ENCODE measurements at regions not wholly inside any gene's neighbourhood (a gene's known extent, or its start where the extent isn't known, plus 50 kb on each side); places are given as distances from the start of the nearest gene placed in this dataset.
"Not testable (repeated sequence)": the region's sequence is repeated elsewhere in the genome, so short reads cannot be mapped to it uniquely, and the experiment has no call there.

DNA sequence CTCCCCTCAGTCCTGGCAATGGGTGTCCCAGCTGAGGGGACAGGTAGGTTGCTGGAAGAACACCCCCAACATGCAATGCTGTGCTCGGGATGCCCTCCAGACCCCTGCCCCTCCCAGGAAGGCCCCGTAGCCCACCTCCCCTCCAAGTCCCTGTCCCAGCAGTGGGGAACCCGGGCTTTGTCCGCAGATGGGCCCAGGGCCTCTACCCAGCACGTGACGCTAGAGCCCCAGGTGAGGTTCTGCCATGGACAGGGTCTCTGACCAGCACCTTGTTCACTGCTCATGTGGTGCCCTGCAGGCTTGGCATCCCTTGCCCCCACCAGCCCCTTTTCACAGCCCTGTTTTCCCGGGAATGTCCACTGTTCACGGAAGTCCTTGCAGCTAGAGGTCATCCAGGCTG lies 220.0 kb upstream of the SGCG start:
- DNase-seq = no peak

DNA sequence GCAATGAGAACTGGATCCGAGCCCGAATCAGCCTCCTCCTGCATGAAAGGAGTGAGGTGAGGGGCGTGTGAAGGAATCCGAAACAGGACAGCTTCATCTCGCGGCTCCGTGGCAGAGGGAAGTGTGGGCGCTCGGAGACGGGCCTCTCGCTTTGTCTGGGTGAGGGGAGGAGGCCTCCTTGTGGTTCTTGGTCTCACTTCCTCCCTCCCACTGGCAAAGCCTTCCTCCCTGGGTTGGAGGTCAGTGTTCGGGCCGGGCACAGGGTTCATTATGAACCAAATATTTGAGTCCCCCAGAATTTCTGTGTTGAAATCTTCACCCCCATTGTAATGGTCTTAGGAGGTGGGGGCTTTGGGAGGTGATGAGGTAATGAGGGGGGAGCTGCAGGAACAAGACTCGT lies 219.4 kb upstream of the SGCG start:
- not testable (repeated sequence) for DNase-seq

DNA sequence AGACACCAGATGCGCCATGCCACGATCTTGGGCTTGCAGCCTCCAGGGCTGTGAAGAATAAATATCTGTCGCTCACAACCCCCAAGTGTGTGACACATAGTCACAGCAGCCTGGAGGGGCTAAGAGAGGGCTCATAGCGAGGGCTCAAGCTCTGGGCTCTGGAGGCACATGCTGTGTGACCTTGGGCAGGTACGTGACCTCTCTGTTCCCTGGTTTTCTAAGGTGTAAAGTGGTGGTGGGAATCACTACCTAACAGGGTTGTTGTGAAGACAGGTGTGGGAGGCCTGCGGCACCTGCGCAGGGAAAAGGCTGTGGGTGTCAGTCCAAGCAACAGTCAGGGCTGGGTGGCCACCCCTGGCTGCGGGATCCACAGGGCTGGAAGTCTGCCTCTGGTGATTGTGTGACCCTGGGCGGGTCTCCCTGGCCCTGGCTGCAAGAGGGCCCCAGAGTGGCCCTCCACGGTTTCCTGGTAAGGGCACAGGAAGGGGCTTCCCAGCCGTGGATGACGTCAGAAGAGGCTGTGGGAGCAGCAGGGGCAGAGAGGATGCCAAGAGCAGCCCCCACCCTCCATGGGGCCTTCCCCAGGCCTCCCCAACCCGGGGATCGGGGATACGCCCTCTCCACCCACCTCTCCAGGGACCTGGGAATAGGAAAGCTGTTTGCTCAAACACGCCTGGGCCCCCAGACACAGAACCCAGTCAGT lies 218.8 kb upstream of the SGCG start:
- no peak for DNase-seq

DNA sequence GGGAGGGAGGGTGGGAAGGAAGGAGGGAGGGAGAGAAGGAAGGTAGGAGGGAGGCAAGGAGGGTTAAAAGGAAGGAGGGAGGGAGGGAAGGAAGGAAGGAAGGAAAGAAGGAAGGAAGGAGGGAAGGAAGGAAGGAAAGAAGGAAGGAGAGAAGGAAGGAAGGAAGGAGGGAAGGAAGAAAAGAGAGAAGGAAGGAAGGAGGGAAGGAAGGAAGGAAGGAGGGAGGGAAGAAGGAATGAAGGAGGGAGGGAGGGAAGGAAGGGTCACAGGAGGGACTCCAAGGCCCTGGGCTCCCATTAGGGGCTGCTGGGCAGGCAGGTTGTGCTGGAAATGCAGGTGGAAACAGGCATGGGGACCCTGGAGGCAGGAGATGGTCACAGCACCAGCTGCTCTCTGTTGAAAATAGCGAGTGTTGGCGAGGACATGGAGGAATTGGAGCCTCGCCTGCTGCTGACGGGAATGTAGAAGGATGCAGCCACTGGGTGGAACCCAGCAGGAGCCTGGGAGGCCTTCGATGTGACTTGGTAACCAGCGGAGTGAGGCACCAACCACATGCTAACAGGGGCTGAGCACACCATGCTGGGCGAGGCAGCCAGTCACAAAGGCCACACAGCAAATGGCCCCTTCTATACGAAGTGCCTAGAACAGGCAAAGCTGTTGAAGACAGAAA lies 217.3 kb upstream of the SGCG start:
- DNase-seq = not testable (repeated sequence)

DNA sequence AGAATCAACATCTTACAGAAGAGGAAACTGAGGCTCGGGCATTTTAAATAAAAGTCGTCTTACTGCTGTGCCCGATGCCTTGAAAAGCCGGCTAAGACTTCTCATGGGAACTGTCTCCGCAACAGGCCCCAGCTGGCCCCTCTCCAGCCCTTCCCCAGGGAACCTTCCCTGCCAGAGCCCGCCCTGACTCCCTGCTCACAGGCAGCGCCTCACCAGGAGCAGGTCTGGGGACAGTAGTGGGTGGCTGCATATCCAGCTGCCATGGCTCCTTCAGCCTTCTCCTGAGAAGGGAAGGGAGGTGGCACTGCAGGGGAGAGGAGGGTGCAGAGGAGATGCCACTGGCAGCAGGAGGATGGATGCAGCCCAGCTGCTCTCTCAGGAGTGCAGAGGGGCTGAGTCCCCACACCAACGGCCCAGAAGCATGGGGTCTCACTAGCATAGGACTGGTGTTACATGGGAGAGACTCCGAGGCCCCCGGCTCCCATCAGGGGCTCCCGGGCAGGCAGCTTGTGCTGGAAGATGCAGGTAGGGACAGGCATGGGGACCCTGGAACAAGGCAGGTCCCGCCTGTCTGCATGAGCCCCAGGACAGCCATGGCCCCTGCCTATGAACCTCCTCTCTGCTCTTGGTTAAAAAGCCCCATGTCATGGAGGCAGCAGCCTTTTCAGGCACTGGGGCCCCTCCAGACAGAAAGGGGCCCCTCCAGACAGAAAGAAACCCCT lies 216.4 kb upstream of the SGCG start:
- DNase-seq = no peak

GRCh38 chr13:22965011-22965857 lies 215.5 kb upstream of the SGCG start:
- DNase-seq = not testable (repeated sequence)

DNA sequence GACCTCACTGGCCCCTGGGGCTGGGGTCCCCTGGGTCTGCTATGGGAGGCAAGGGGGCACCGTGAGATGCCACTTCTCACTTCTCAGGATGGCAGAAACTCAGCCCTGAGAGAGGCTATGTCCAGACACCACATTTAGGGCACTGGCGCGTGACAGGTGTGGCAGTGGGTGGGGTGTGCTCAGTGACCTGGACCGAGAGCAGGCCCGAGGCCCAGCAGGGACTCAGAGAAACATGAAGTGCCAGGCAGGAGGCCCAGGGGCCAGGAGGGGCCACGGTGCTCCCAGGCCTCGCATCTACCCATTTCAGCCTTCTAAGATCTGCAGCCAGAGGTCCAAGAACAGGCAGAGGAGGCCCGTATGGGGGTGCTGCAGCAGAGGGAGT lies 214.9 kb upstream of the SGCG start:
- not testable (repeated sequence) for DNase-seq

DNA sequence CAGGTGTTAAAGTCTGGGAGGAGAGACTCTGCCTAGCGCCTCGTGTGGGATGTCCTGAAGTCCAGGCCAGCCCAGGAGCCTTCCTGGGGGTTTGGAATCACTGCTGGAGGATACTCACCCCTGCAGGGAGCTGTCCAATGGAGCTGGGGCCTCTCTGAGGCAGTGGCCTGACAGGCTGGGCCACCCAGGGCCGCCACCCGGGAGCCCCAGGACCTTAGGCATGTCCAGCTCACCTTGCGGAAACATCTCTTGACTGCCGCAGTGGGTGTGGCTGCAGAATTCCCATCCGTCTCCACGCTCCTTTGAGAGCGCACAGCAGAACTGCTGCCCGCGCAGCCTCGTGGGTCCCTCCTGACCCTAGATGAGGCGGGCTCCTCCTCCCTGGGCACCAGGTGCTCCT lies 214.0 kb upstream of the SGCG start:
- DNase-seq = not testable (repeated sequence)

- no peak for DNase-seq
These were observed 213.1 kb upstream of the SGCG start for GRCh38 chr13:22967669-22968068.

DNA sequence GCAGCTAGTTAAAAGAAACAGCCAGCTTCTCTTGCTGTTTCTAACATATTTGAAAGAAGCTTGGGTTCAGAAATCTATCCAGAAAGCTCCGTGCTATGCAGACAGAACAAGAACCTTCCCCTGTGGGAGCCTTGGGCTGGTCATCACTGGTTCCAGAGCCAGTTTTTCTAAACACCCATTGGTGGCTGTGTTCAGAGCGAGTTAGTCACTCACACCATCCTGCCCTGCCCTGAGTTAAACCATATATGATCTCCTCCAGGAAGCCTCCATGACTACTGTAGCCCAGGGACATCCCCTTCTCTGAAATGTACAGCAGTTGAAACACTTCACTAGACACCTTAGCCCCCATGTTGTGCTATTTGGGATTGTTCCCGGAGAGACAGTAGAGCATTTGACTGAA lies 200.8 kb upstream of the SGCG start:
- no peak for DNase-seq

DNA sequence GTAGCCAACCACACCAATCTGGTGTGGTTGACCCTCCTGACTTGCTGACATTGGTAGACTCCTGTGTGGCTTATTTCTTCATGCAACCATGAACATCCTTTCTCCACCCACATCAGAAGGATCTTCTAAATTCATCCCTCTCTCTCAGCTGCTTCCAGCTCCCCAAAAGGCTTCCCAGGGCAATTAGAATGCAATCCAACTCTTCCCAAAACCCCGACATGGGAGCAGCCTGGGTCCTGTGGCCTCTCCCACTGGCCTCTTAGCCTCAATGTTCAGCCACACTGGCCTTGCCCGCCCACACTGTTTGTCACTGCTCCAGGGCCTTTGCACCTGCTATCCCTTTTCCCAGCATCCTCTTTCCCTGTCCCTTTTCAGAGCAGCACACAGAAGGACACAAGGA lies 199.8 kb upstream of the SGCG start:
- no peak for DNase-seq

GRCh38 chr13:22993148-22993547 lies 187.6 kb upstream of the SGCG start:
- no peak for DNase-seq

- no peak for DNase-seq
These were observed 177.3 kb upstream of the SGCG start for GRCh38 chr13:23003446-23003845.

GRCh38 chr13:23007426-23007825 lies 173.4 kb upstream of the SGCG start:
- DNase-seq = no peak

- DNase-seq = no peak
These were observed 162.6 kb upstream of the SGCG start for GRCh38 chr13:23018143-23018542.

DNA sequence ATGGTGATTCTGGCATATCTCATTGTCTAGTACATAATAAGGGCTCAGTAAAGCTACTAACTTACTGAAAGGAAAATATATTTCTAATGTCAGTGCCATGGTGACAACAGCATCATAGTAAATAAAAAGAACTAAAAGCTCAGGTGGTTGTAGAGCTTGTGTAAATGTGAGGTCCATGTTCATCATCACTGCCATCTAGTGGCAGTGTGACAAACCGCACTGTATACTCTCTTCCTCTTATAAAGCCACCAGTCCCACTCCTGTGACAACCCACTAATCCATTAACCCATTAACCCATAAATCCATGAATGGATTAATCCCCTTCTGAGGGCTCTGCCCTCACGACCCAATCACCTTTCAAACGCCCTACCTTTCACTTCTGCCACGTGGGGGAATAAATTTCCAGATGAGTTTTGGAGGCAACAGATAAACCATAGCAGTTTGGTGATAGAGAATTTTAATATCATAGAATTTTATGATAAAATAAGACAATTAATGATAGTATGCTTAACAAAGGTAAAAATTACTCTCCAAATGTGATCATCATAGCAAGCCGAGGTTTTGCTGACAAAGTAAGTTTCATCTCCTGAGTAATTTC lies 160.4 kb upstream of the SGCG start:
- DNase-seq = no peak

GRCh38 chr13:23021906-23022305 lies 158.9 kb upstream of the SGCG start:
- no peak for DNase-seq

- no peak for DNase-seq
These were observed 158.1 kb upstream of the SGCG start for GRCh38 chr13:23022704-23023103.

DNA sequence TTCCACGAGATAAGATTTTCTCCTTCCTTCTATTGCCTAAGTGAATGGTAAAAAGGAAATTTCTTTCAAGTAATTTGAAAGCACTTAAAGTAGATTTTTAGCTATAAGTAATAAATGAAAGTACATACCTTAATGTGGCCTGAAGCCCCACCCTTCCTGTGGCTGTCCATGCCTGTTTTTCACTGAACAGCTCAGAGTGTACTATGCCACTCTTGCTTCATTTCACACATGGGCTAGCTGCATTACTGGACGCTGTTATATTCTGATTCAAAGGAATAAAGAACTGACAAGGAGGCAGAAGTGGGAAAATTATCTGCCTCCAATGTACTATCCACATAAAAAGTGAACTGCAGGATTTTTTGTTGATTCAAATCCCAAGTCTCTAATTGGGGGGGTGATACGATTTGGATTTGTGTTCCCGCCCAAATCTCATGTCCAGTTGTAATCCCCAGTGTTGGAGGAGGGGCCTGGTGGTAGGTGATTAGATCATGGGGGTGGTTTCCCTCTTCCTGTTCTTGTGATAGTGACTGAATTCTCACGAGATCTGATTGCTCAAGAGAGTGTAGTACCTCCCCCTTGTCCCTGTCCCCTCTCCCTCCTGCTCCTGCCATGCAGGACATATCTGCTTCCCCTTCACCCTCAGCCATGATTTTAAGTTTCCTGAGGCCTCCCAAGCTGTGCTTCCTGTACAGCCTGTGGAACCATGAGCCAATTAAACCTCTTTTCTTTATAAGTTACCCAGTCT lies 154.7 kb upstream of the SGCG start:
- DNase-seq = no peak

DNA sequence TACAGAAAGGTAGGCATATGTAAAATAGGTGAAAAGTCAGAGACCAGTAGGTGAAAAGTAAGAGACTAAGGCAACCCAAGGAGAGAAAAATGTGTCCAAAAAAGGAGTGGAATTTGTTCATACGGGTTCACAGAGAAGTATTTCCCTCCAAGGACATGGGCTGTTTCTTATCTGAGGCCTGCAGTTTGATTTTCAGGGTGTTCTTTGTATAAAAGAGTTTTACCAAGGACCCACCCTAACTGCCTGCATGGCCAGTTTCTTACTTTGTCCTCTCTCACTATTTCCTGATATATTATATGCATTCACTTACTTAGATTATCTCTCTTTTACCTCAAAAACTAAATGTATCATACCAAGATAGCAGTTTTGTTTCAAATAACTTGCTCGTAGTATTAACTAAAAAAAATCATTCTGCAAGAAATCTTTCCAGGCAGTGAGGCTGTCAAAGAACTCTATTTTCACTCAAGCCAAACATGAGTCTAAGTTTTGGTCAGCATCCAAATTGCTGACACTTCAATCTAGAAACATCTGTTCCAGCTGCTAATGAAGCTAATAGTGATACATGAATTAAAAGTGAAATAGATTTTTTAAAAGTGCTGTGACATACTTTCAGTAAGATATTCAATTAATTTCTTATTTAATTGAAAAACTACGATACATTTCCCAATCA lies 141.4 kb upstream of the SGCG start:
- no peak for DNase-seq

DNA sequence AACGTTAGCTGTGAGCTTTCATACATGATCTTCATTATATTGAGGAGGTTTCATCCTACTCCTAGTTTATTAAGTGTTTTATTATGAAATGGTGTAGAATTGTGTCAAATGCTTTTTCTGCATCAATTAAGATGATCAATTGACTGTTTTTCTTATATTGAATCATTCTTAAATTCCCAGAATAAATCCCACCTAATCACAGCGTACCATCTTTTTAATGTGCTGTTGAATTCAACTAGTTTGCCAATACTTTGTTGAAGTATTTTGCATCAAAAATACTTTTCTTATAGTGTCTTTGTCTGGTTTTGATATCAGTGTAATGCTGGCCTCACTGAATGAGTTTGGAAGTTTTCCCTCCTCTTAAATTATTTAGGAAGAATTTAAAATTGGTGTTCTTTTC lies 138.6 kb upstream of the SGCG start:
- DNase-seq = no peak

DNA sequence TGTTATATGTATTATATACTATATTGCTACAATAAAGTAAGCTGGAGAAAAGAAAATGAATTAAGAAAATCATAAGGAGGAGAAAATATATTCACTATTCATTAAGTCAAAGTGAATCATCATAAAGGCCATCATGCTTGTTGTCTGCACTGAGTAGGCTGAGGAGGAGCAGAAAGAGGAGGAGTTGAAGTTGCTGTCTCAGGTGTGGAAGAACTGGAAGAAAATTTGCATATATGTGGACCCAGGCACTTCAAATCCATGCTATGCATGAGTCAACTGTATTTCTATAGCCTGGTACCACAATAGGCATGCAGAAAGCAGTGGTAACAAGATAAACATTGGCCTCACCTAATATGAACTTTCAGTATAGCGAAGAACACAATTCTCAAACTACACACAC lies 135.9 kb upstream of the SGCG start:
- DNase-seq = no peak

Data from 8988T (cell line).